Left colon (tissue), 2 donors: ENCODE measurements at regions not wholly inside any gene's neighbourhood (a gene's known extent, or its start where the extent isn't known, plus 50 kb on each side); places are given as distances from the start of the nearest gene placed in this dataset.

Source experiments
- ATAC-seq: fragments of 200-7000 bp; cut with Tn5 transposase; one replicate; pipeline ENCODE4 v1.9.1; 2020; ENCODE audit warnings: mild to moderate bottlenecking, moderate library complexity
- DNase-seq, 2 donors: peaks; one replicate each; pipeline ENCODE4 v3.0.0-alpha.2; 2020
- intact Hi-C, 2 donors: fragments of 100-400 bp; cut with DNase I in 1 of 2; cut with micrococcal nuclease in 1 of 2; formaldehyde crosslinking; loops; one replicate each; pipeline versions ENCODE4 v1.11.2 to v1.14.0; 2022; cut with DNase I, micrococcal nuclease
- donor health status: DM: no; HTN: no; CAD: no.
- donor health status: DM: yes; HTN: yes; CAD: no.

DNA sequence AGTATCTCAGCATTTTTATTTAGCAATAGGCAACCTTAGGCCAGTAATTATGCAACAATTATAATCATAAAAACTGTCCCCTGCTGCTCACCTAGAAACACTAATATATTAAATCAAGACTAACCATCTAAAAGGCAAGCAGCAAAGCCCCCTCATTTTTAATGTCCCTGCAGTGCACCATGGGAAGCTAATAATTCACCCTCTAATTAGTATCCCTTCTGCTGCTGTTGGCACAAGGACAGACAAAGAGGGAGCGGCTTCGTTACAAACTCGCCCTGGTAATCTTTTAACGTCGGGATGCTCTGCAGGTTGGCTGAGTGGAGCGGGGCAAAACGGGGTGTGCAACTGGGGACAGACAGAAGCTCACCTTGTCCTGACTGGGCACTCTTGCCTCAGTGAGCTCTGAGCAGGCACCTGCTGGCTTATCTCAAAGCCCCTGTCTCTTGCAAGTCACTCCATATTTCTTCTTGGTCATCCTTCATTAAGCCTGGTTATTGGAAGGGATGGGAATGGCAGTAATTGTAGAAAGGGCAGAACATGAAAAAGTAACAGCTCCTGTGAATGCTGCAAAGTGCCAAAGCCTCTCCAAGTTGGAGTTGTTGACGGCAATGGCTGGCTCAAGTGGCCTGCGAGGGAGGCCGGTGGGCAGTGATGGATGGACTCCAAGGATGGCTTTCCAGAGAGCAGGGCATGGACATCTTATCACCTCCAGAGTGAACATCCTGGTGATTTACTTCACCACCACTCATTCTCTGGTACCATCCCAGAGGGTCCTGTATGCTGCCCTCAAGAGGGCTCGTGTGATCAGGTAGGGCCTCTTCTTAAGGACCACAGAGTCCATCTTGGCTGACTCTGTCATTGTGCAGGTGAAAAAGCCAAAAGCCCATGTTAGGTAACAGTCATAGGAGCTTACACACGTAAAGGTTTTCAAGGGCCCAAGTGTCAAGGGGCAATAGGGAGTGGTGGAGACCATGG, 219.6 kb upstream of the N4BP1 start:
- ATAC-seq = no peak
- DNase-seq = no peak
- intact Hi-C loops = no loop called here

DNA sequence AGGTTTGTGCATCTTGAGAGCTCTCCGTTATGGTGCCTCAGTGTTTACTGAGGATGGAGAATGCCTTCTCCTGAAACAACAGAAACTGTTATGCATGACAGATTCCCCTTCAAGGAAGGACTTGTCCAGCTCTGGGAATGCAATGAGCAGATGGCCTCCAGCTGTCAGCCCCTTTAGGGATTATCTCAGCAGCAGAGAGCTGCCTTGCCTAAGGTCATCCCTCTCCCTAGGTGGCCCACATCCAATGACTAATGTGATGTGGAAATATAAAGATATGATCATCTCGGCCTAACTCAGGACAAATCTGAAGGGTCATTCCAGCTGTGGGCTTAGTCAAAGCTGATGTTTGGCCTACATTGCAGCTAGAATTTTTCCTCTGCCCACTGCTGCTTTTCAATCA, 214.3 kb upstream of the N4BP1 start:
- intact Hi-C loops = no loop called here
- ATAC-seq = no peak
- DNase-seq = peak in 1 of 2 donors; percentile 9

DNA sequence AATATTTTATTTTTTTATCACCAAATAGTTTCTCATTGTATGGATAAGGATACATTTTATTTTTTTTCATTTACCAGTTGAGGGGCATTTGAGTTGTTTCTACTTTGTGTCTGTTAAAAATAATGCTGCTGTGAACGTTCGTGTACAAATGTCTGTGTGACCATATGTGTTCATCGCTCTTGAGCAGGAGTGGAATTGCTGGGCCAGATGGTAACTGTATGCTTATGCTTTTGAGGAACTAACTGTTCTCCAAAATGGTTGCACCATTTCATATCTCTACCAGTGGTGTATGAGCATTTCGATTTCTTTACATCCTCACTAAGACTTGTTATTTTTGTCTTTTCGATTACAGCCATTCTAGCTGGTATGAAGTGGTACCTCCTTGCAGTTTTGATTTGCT, 212.5 kb upstream of the N4BP1 start:
- intact Hi-C loops = no loop called here
- DNase-seq (no peak), ATAC-seq (no peak)

DNA sequence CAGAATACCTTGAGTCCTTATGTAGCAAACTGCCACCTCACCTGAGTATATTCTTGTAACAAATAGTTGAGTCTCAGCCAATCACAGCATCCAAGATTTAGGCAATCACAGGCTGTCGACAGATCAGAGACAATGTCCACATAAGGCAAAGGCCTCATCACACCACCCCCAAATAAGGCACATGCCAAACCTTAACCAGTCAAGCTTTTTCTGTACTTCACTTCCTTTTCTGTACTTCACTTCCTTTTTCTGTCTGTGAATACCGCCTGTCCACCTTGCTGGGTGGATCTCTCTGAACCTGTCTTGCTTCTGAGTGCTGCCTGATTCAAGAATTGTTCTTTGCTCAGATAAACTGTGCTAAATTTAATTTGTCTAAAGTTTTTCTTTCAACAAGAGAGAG, 210.4 kb upstream of the N4BP1 start:
- intact Hi-C loops = no loop called here
- ATAC-seq (no peak), DNase-seq (no peak)

DNA sequence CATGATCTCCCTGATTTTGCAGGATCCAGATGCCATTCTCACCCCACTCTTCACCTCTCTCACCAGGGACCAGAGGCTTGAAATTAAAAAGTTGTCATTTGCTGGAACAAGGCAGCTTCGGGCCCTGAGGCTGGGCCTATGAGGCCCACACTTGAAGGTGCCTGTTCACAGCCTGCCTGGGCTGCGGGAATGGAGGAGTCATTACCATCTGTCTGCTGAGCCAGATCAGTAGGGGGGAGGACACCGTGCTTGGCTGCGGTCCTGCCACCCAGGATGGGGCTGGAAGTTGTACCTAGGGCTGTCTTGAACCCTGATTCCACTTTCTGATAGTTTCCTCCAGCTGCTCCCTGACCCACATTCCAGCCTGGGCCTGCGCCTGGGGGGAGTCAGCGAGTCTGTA, 208.3 kb upstream of the N4BP1 start:
- intact Hi-C loops = loop anchor here in 1 of 2 donors (10.0 kb wide), 1 partner anchor 57 kb away; no protein-coding TSS in a partner anchor
- no peak for ATAC-seq
- no peak for DNase-seq

DNA sequence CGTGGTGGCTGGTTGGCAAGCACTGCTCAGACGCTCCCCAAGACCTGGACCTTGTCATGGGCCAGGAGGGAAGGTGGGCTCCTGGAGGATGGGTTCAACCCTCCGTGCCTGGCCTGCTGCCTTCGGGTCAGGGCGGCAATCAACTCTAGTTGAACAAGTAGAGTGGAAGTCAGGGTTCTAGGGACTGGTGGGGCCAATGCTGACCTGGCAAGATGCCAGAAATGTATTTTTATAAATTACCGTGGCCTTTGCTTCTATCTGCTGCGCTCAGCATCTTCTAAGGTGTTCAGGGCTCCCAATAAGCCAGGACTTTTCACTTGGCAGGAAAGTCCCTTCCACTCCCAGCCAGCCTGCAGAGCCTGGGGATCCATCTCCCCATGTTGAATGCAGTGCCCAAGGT, 207.1 kb upstream of the N4BP1 start:
- no peak for DNase-seq
- intact Hi-C loops = loop anchor here in 1 of 2 donors (10.0 kb wide), 1 partner anchor 58 kb away; no protein-coding TSS in a partner anchor
- no peak for ATAC-seq

DNA sequence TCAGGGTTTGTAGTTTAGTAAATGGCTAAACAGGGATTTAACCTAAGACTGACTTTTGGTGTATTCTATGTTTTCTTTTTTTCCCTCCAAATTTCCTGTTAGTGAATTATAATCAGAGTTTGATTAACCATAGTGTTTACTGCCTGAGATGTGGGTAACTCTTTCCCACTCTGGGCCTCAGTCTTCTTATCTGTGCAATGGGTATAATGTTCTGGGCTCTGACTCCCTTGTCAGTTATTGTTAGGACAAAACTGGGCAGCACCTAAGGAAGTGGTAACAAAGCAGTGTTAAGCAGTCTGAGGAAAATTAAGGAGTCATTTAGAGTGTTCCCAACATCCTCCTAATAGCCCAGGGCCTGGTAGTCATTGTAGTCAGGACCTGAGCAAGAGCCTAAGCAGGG, 206.4 kb upstream of the N4BP1 start:
- intact Hi-C loops = loop anchor here in 1 of 2 donors (10.0 kb wide), 1 partner anchor 58 kb away; no protein-coding TSS in a partner anchor
- DNase-seq (no peak), ATAC-seq (no peak)

DNA sequence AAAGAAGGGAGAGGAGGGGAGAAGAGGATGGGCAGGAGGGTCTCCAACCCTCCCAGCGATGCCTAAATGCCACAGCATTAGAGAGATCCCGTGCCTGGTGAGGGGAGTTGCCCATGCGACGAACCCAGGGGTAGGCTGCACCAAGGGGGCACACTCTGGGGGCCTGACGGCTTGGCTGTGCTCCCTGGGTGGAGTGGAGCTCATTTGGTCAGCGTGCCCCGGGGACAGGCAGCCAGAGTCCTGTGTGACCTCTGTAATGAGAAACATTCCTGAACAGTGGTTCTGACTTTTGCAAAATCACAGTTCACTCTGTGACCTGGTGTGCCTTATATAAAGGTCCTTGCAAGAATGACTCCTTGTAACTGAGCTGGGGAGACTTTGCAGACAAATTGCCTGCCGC, 205.0 kb upstream of the N4BP1 start:
- intact Hi-C loops = loop anchor here in 1 of 2 donors (10.0 kb wide), 1 partner anchor 60 kb away; no protein-coding TSS in a partner anchor
- DNase-seq = no peak

DNA sequence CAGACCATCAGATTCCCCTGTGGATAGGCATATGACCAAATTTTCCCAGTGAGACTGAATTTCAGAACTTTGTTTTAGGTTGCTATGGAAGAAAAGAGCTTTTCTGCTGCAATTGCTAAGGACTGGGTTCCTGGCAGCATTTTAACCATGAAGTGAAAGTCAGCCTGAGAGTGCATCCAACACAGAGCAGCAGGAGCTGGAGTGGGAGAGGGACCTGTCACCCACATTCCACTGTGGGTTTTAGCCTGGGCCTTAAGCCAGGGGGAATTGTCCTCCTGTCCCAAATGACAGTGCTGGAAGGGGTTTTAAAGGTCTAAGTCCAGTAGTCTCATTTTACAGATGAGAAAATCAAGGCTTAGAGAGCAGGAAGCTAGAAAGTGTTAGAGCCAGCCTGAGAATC, 203.5 kb upstream of the N4BP1 start:
- intact Hi-C loops = loop anchor here in 1 of 2 donors (10.0 kb wide), 1 partner anchor 61 kb away; no protein-coding TSS in a partner anchor
- DNase-seq (no peak), ATAC-seq (no peak)

More for the DNA sequence above, 205.0 kb upstream of the N4BP1 start:
- no peak for ATAC-seq

DNA sequence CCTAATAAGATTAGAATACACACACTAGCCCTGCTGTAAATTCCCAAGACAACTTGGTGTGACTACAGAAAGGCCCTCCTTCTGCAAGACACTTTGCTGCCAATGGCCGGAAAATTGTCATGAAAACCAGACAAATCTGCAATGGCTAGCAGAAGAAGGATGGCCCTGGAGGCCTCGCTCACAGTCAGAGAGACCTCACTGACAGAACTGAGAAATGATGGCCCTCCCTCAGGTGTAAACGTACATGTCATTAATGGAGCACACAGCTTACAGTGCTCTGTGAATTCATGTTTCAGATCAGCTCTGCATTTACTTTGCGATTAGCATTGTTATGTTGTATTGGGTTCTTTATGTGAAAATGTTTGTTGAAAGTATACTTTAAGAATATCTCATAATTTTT, 202.9 kb upstream of the N4BP1 start:
- intact Hi-C loops = loop anchor here in 1 of 2 donors (10.0 kb wide), 1 partner anchor 62 kb away; no protein-coding TSS in a partner anchor
- no peak for ATAC-seq
- DNase-seq = no peak

DNA sequence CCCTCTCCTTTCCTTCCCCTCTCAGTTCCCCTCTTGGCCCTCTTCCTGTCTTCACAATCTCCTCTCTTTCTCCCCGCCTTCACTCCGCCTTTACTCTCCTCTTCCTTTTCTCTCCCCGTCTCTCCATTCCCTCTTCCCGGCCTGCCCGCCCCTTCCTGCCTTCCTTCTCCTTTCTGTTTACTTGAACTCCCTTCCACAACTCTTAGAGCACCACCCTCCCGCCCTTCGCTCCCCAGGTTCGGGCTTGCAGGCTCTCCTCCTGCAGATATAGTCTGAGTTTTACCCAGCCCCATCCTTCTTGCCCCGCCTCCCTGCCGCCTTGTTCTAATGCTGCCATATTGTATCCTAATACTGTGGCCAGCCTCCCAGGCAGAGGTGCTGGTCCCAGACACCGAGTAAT, 201.5 kb upstream of the N4BP1 start:
- intact Hi-C loops = loop anchor here in 1 of 2 donors (10.0 kb wide), 1 partner anchor 63 kb away; no protein-coding TSS in a partner anchor
- ATAC-seq (no peak), DNase-seq (no peak)

DNA sequence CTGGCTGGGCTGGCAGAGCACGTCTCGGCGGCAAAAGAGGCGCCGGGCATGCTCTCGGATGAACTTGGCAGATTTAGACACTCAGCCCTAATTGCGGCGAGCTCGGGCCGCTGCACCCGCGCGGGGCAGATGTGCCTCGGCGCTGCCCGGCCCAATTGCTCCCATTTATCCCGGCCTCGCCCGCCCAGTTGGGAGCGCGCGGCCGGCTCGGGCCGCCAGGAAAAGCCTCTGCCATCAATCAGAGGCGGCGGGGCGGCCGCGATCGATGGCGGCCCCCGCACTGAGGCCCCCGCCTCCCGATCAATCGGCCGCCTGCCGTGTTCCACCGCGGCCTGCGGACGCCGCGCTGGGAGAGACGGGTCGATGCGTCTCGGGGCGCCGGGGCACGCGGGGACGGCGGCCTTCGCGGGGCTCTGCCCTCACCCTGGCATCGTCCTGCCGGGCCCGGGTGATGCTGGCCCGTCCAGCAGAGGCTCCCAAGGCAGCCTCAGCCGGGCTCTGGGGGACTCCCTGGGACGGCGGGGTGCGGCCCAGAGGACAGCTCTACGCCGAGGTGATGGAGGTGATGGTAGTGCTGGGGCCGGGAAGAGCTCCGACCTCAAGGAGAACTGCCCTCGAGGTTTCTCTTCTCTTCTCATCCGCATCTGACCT, 200.9 kb upstream of the N4BP1 start:
- ATAC-seq (no peak), DNase-seq (no peak)
- intact Hi-C loops = loop anchor here in 1 of 2 donors (10.0 kb wide), 1 partner anchor 64 kb away; no protein-coding TSS in a partner anchor

DNA sequence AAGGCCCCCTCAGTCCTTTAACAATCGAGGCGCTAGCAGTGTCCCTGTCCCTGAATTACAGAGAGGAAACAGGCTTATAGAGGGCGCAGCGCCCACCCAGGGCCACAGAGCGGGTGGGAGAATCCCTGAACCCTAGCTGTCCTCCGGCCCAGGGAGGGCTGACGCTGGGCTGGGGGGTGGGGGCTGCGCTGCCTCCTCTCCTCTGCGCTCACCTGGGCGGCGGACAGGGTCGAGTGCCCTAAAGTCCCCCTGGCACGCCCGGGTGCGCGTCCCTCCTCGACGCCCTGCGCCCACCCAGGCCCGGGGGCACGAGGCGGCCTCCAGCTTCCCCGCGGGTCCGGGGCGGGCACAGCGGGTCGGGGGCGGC, 200.4 kb upstream of the N4BP1 start:
- no peak for ATAC-seq
- no peak for DNase-seq
- intact Hi-C loops = loop anchor here in 1 of 2 donors (10.0 kb wide), 1 partner anchor 64 kb away; no protein-coding TSS in a partner anchor

DNA sequence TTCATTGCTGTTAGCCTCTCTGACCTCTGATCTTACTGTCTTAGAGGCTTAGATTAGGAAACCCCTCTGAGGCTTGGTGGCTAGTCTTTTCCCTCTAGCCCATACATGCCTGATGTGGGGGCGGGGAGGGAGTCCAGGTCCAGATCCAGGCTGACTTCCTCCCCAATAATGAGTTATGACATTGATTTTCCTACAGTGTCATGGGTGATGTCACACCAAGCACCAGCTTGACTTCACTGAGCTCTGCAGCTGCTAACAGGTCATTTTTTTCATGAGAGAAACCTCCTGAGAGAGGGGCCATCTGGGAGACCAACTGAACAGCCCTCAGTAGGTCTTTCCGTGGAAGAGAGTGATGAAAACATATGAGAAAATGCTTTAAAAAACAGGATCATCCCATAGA, 180.2 kb upstream of the N4BP1 start:
- ATAC-seq = no peak
- DNase-seq = no peak
- intact Hi-C loops = no loop called here

DNA sequence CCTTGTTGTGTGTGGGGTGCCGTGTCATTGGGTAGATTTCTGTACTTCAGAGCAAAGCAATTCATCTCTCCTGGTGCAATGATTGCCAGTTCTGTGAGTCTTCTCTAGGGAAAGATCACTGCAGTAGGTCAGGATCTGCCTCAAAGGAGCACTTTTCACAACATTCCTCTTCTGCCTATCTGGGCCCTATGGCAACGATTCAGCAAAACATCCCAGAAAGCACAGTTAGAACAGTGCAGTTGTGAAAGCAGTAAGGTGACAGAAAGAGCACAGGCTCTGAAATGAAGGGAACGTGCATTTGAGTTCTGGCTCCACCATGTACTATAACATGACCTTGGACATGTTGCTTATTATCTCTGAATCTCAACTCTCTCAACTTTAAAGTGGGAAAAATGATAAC, 178.5 kb upstream of the N4BP1 start:
- no peak for ATAC-seq
- intact Hi-C loops = no loop called here
- DNase-seq = no peak

DNA sequence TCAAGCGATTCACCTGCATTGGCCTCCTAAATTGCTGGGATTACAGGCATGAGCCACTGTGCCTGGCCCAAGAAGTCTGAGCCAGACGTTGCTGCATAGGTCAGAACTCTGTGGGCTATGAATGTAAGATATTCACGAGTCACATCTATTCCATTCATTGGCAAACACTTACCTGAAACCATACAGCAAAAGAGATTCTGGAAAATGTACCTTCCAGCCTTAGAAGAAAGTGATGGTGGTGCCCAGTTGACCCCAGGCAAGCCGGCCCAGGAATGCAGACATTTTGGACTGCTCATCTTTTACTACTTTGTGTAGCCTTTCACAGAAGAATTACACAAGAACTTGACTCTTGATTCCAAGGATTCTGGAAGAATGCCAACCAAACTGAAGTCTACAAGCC, 135.6 kb upstream of the N4BP1 start:
- intact Hi-C loops = no loop called here
- DNase-seq (no peak), ATAC-seq (no peak)

DNA sequence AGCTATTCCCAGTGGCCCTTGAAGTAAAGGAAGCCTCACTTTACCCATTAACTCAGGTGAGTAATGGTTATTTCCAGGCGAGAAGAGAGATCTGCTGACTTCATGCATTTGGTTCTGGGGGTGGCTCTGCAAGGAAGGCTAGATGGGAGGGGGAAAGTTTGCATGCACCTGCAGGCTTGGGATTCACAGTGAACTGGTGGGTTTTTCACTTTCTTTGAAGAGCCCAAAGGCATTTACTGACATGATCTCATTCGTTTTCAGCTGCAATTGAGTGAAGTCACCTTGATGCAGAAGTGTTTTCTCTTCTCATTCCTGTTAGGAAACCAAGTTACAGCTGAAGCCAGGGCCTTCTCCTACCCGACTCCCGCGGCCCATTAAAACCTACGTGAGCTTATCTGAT, 131.0 kb upstream of the N4BP1 start:
- intact Hi-C loops = no loop called here
- DNase-seq = no peak
- ATAC-seq = no peak

DNA sequence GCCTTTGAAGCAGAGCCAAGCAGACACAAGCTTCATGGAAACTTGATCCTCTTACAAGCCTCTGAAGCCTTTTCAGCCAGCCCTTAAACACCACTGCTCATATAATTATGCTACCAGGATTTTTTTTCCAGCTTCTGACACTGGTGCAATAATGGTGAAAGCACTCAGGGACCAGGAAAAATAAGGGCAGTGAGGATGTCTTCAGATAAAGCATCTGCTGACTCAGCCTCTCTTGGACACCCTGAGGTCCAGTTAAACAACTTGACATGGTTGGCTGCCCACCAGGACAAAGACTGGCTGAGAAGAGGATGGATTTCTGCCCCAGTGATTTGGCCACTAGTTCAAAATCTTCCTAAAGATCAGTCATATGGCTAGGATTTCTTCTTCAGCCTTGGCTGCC, 124.2 kb upstream of the N4BP1 start:
- intact Hi-C loops = no loop called here

DNA sequence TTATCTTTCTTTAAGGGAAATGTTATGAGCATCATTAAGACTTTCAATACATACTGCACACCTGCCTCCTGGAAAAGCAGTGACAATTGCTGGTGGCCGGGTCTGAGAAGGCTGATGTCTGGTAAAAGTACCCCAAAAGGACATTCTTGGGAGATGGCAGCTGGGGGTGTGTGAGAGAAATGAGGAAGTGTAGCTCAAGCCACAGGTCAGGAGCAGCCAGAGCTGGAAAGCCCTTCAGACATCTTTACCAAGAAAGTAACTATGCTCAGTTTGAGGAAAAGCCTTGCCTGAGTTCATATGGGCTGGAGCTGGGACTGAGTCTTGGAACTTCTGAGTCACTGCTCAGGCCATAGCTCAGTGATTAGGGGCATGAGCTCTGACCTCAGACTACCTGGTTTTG, 94.7 kb upstream of the N4BP1 start:
- intact Hi-C loops = no loop called here
- no peak for DNase-seq

More for the DNA sequence above, 124.2 kb upstream of the N4BP1 start:
- ATAC-seq (no peak), DNase-seq (no peak)

More for the DNA sequence above, 94.7 kb upstream of the N4BP1 start:
- ATAC-seq = no peak
